K562 (cell line): ENCODE measurements at regions not wholly inside any gene's neighbourhood (a gene's known extent, or its start where the extent isn't known, plus 50 kb on each side); places are given as distances from the start of the nearest gene placed in this dataset.

Experiments used
- ATAC-seq: fragments of 200-7000 bp; cut with Tn5 transposase; 3 replicates; pipeline ENCODE4 v1.9.1; 2020; ENCODE audit warnings: moderate library complexity
- BruUV-seq: library from RNA; stranded (reverse); fragments of 400-500 nt; replicated peaks from 2 replicates; lab custom pipeline; 2021; lab: Mats Ljungman, UMichigan
- CTCF ChIA-PET: fragments of 300-600 bp; formaldehyde crosslinking; extraction: SDS; loops from one replicate; lab custom pipeline; 2021; ENCODE audit warnings: low intra/inter-chr PET ratio; lab: Yijun Ruan, JAX
- POLR2A ChIA-PET: fragments of 300-600, 350-650 bp; sonication (Branson Sonifier 250); formaldehyde crosslinking; extraction: SDS; loops from one replicate; lab custom pipeline; 2021; ENCODE audit warnings: antibody characterized with exemption, inconsistent platforms; lab: Yijun Ruan, JAX
- DNase-seq, 4 experiments: peaks; one replicate each; pipeline versions ENCODE4 v3.0.0 to v3.0.0-alpha.2; 2011 to 2018; ENCODE audit warnings: low spot score in 3 of 4, mixed read lengths in 3 of 4; ENCODE audit errors: extremely low read depth in 1 of 4
- FAIRE-seq: peaks from 2 replicates; lab custom pipeline; 2011; peaks lifted over from hg19 to GRCh38; lab: Jason Lieb, UNC
- H2AFZ ChIP-seq: 2 replicates; pipeline ENCODE4 v1.6.0; 2011; ENCODE audit warnings: low read depth, low read length, control low read depth, inconsistent platforms
- H3K27ac ChIP-seq: fragments of 200-600 bp; 3 replicates; pipeline ENCODE4 v1.8.0; 2011; ENCODE audit warnings: low read depth, mild to moderate bottlenecking, control low read depth, inconsistent platforms, low read length, moderate library complexity, mixed read lengths; ENCODE audit errors: extremely low read depth
- H3K27me3 ChIP-seq, 2 experiments: fragments of 300-600 bp in 1 of 2; 2 replicates in 1 of 2; 3 replicates in 1 of 2; pipeline versions ENCODE4 v1.6.0 to v1.8.0; 2011; ENCODE audit warnings: inconsistent platforms in 2 of 2, low read length in 2 of 2, mild to moderate bottlenecking in 1 of 2, mixed read lengths in 1 of 2, moderate library complexity in 1 of 2; ENCODE audit not compliant: control insufficient read depth in 2 of 2, insufficient read depth in 2 of 2
- H3K36me3 ChIP-seq: fragments of 300-600 bp; 3 replicates; pipeline ENCODE4 v1.8.0; 2011; ENCODE audit warnings: mild to moderate bottlenecking, low read length, inconsistent platforms; ENCODE audit not compliant: control insufficient read depth, insufficient read depth
- H3K4me1 ChIP-seq, 2 experiments: fragments of 200-600 bp in 1 of 2; replicated peaks in 1 of 2; 2 replicates in 1 of 2; 3 replicates in 1 of 2; pipeline versions ENCODE4 v1.5.1 to v1.8.0; 2011; ENCODE audit warnings: inconsistent platforms in 2 of 2, low read length in 2 of 2, mild to moderate bottlenecking in 1 of 2, mixed read lengths in 1 of 2, moderate library complexity in 1 of 2; ENCODE audit not compliant: control insufficient read depth in 2 of 2, insufficient read depth in 2 of 2
- H3K4me2 ChIP-seq: 2 replicates; pipeline ENCODE4 v1.6.1; 2011; ENCODE audit warnings: low read length, control low read depth, inconsistent platforms, mixed read lengths; ENCODE audit not compliant: insufficient read depth
- H3K4me3 ChIP-seq: fragments of 200-600 bp; sonication (generic), shearing (Covaris generic); 2 replicates; pipeline ENCODE4 v1.5.1; 2016; ENCODE audit warnings: control low read depth, inconsistent platforms
- H3K79me2 ChIP-seq: fragments of 200-600 bp; 3 replicates; pipeline ENCODE4 v1.8.0; 2011; ENCODE audit warnings: low read length, inconsistent platforms; ENCODE audit not compliant: control insufficient read depth, insufficient read depth
- H3K9ac ChIP-seq, 2 experiments: 2 replicates each; pipeline versions ENCODE4 v1.6.0 to v1.6.1; 2011; ENCODE audit warnings: low read depth in 2 of 2, low read length in 2 of 2, control low read depth in 1 of 2, inconsistent platforms in 1 of 2, mild to moderate bottlenecking in 1 of 2, mixed read lengths in 1 of 2; ENCODE audit not compliant: insufficient read depth in 1 of 2
- H3K9me1 ChIP-seq: one replicate; pipeline ENCODE4 v1.6.0; 2011; ENCODE audit warnings: inconsistent platforms, mild to moderate bottlenecking, low read length, moderate library complexity; ENCODE audit not compliant: control insufficient read depth, insufficient read depth
- H3K9me3 ChIP-seq: replicated peaks from 2 replicates; pipeline ENCODE4 v1.5.1; 2011; ENCODE audit warnings: low read depth, low read length, inconsistent platforms; ENCODE audit not compliant: control insufficient read depth, insufficient read depth
- H4K20me1 ChIP-seq: replicated peaks from 2 replicates; pipeline ENCODE4 v1.6.1; 2011; ENCODE audit warnings: low read length, inconsistent platforms, mixed read lengths; ENCODE audit not compliant: control insufficient read depth, insufficient read depth
- CAMTA2 ChIP-seq: fragments of 250-450 bp; sonication (Bioruptor Pico); conservative IDR thresholded peaks from 2 replicates; pipeline ENCODE4 v1.5.1; 2022
- EP300 ChIP-seq: IDR thresholded peaks from 2 replicates; pipeline ENCODE4 v1.6.1; 2012; ENCODE audit warnings: low read length, improper control_type of control experiment
- NUFIP1 ChIP-seq: fragments of 450-650 bp; IDR thresholded peaks from 2 replicates; pipeline ENCODE4 v1.6.1; 2018; ENCODE audit not compliant: partially characterized antibody
- SMAD2 ChIP-seq: fragments of 150-350 bp; IDR thresholded peaks from 2 replicates; pipeline ENCODE4 v1.6.1; 2014; ENCODE audit warnings: low read depth, mild to moderate bottlenecking, low read length
- ZFP30 ChIP-seq: fragments of 250-450 bp; sonication (Bioruptor Pico); IDR thresholded peaks from 2 replicates; pipeline ENCODE4 v1.8.0; 2022; ENCODE audit warnings: moderate library complexity, mild to moderate bottlenecking, inconsistent platforms, borderline replicate concordance
- ZFP91 ChIP-seq: sonication (generic); formaldehyde crosslinking; IDR thresholded peaks from 2 replicates; pipeline ENCODE4 v1.8.0; 2022; ENCODE audit warnings: mild to moderate bottlenecking, missing genetic modification reagents
- WGBS: fragments of 100-300 bp; shearing (Covaris generic); methylation state at CpG from one replicate; pipeline ENCODE4 v1.1.6; 2016; ENCODE audit warnings: low coverage, mixed read lengths; ENCODE audit not compliant: insufficient coverage; ENCODE audit errors: missing lambda C conversion rate; 5-methylcytosine and 5-hydroxymethylcytosine counted together
- in situ Hi-C: fragments of 300-500 bp; cut with MboI; formaldehyde crosslinking; loops from 4 replicates; pipeline ENCODE4 v1.15.0; 2018; ENCODE audit warnings: inconsistent platforms, mixed read lengths
- intact Hi-C: fragments of 100-400 bp; cut with micrococcal nuclease; formaldehyde crosslinking; loops from 2 replicates; pipeline ENCODE4 v1.14.2; 2022
- TF ChIP-seq, protein P1 (sequence below): fragments of 450-650 bp; IDR thresholded peaks from 2 replicates; pipeline ENCODE4 v1.7.1; 2018; ENCODE audit warnings: mild to moderate bottlenecking, low read depth; ENCODE audit not compliant: partially characterized antibody

DNA sequence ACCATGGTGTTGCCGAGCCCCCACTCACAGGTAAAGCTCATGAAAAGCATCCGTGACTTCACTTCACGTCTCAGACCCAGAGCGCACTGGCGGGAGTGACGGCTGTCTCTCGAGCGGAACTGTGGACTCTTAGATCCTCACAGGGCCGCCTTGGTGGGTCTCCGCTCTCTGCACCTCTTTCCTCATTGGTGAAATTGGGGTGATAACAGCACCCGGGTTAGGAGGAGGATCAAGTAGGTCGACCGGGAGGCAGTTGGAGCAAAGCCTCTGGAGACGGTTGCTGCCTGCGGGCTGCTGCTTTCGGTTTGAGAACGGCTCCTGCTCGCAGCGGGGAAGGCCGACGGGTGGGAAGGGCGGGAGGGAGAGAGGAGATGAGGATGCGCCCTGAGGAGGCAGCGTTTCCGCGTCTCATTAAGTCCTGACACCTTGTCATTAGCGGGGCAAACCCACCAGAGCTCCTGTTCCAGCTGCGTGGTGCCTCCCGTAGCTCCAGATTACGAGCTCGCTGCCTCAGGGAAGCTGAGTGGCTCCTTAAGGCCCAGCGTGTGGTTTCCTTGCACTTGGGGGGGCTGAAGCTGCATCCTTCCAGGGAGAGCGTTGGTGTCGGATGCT is 51.9 kb upstream of the CFAP46 start:
- Histone ChIP-seq H3K9me1 (no peaks in the 10 kb centered on the region), H3K4me3 (no peak overlapping the region), H4K20me1 (no peaks in the 10 kb centered on the region), H2AFZ (no peak overlapping the region), H3K27ac (no peak overlapping the region), H3K79me2 (no peaks in the 10 kb centered on the region), H3K9ac (no peak overlapping the region), H3K27me3 (peaks cover 6 to 48% of the 10 kb centered on the region in 2 experiments), H3K9me3 (no peaks in the 10 kb centered on the region), H3K4me1 (peaks cover 0 to 3% of the 10 kb centered on the region in 2 experiments; a peak in 1 of 5 replicates), H3K4me2 (no peak overlapping the region), H3K36me3 (no peaks in the 10 kb centered on the region)
- intact Hi-C loops: no loop called here
- CTCF ChIA-PET: no interaction called here
- no TSS peak for BruUV-seq
- FAIRE-seq: no peak
- DNase-seq: no peak
- WGBS: 3% methylated on average over 16 of the region's 34 CpGs
- TF ChIP-seq NUFIP1: no peak
- POLR2A ChIA-PET: interaction anchor here (1.4 kb wide), 1 partner anchor 10 kb away, joined by 4 read pairs; no protein-coding TSS in a partner anchor
- in situ Hi-C loops: no loop called here
- ATAC-seq: no peak

DNA sequence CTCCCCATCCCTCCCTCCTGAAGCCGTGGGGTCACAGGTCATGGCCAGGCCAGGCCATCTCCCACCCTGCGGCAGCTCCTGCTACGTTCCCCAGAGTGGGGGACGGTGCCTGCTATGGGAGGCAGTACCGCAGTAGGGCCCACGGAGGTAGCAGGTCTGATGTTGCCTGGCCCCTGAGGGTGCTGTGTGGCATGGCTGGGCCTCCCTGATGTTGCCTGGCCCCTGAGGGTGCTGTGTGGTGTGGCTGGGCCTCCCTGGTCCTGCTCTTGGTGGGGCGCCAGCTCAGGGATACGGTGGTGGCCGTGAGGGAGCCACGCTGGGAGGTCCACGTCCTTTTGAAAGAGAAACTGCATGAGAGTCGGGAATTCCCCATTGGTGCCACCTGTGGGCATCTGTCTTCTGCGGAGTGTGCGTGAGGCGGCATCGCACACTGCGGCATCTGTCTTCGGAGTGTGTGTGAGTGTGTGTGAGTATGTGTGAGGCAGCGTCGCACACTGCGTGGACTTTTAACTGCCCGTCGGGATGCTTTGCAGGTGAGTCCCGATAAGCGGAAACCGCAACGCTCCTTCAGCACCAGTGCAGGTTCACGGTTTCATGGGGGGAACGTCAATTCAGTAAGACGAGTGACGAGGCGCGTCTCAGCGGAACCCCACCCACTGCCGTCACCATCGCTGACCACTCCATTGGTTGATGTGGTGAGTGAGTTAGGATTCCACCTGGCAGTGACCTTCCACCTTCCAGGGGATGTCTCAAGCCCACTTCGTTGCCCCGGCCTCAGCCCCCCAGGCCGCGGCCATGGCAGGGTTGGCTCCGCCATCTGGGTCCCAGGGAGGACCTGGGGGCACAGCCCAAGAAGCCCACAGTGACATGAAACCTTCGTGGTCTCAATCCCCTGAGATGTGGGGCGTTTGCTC is 51.2 kb upstream of the CFAP46 start:
- Histone ChIP-seq H3K9me1 (no peaks in the 10 kb centered on the region), H3K36me3 (no peaks in the 10 kb centered on the region), H3K79me2 (no peaks in the 10 kb centered on the region), H2AFZ (no peak overlapping the region), H3K4me1 (peaks cover 0 to 3% of the 10 kb centered on the region in 2 experiments; a peak in 1 of 5 replicates), H3K4me3 (no peak overlapping the region), H3K9me3 (no peaks in the 10 kb centered on the region), H4K20me1 (no peaks in the 10 kb centered on the region), H3K4me2 (no peak overlapping the region), H3K27me3 (peaks cover 6 to 43% of the 10 kb centered on the region in 2 experiments), H3K27ac (no peak overlapping the region), H3K9ac (no peak overlapping the region)
- no peak for ATAC-seq
- no peak for DNase-seq
- in situ Hi-C loops (no loop called here), intact Hi-C loops (no loop called here)
- no peak for FAIRE-seq
- ChIA-PET CTCF (no interaction called here), POLR2A (no interaction called here)
- TF ChIP-seq ZFP30 (CRISPR knock-in tag) (no peak), SMAD2 (no peak), EP300 (no peak), CAMTA2 (CRISPR knock-in tag) (no peak), ZFP91 (CRISPR knock-in tag) (no peak)
- TF ChIP-seq, protein P1, sequence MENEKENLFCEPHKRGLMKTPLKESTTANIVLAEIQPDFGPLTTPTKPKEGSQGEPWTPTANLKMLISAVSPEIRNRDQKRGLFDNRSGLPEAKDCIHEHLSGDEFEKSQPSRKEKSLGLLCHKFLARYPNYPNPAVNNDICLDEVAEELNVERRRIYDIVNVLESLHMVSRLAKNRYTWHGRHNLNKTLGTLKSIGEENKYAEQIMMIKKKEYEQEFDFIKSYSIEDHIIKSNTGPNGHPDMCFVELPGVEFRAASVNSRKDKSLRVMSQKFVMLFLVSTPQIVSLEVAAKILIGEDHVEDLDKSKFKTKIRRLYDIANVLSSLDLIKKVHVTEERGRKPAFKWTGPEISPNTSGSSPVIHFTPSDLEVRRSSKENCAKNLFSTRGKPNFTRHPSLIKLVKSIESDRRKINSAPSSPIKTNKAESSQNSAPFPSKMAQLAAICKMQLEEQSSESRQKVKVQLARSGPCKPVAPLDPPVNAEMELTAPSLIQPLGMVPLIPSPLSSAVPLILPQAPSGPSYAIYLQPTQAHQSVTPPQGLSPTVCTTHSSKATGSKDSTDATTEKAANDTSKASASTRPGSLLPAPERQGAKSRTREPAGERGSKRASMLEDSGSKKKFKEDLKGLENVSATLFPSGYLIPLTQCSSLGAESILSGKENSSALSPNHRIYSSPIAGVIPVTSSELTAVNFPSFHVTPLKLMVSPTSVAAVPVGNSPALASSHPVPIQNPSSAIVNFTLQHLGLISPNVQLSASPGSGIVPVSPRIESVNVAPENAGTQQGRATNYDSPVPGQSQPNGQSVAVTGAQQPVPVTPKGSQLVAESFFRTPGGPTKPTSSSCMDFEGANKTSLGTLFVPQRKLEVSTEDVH: no peak
- 9% methylated on average over 29 of the region's 43 CpGs for WGBS
- BruUV-seq: no TSS peak
